ENCODE measurements at regions not wholly inside any gene's neighbourhood (a gene's known extent, or its start where the extent isn't known, plus 50 kb on each side); places are given as distances from the start of the nearest gene placed in this dataset.

- no peak for DNase-seq
- no peak for TF ChIP-seq CTCF (IDR thresholded peaks at IDR 0.05; ENCODE audit: low read depth, low read length)
- Histone ChIP-seq H3K36me3 (no peaks in the 10 kb centered on the region), H3K27me3 (no peaks in the 10 kb centered on the region), H3K4me3 (ENCODE audit: low read depth, low read length) (no peak overlapping the region), H3K9me3 (peaks cover 5% of the 10 kb centered on the region), H3K4me1 (no peaks in the 10 kb centered on the region; the same call in 1 of the 2 replicates)
These were observed 66.9 kb upstream of the ADRA2C start for GRCh38 chr4:3699261-3699660.

GRCh38 chr4:3697033-3697432 is 69.2 kb upstream of the ADRA2C start:
- TF ChIP-seq CTCF (IDR thresholded peaks at IDR 0.05; ENCODE audit: low read depth, low read length) = no peak
- no peak for DNase-seq
- no peaks in the 10 kb centered on the region for H3K27me3 ChIP-seq
- no peaks in the 10 kb centered on the region for H3K36me3 ChIP-seq
- H3K9me3 ChIP-seq = peaks cover 5% of the 10 kb centered on the region
- H3K4me1 ChIP-seq = no peaks in the 10 kb centered on the region
- no peak overlapping the region for H3K4me3 ChIP-seq (ENCODE audit: low read depth, low read length)

- H3K36me3 ChIP-seq = no peaks in the 10 kb centered on the region
- H3K27me3 ChIP-seq = no peaks in the 10 kb centered on the region
- no peaks in the 10 kb centered on the region for H3K4me1 ChIP-seq
- DNase-seq = peak; percentile 7
- no peaks in the 10 kb centered on the region for H3K9me3 ChIP-seq
- no peak for TF ChIP-seq CTCF (IDR thresholded peaks at IDR 0.05; ENCODE audit: low read depth, low read length)
- no peak overlapping the region for H3K4me3 ChIP-seq (ENCODE audit: low read depth, low read length)
These were observed 75.5 kb upstream of the ADRA2C start for GRCh38 chr4:3690551-3691152.

- TF ChIP-seq CTCF (IDR thresholded peaks at IDR 0.05; ENCODE audit: low read depth, low read length) = no peak
- peak; percentile 10 for DNase-seq
- Histone ChIP-seq H3K4me3 (ENCODE audit: low read depth, low read length) (no peak overlapping the region), H3K4me1 (no peaks in the 10 kb centered on the region), H3K36me3 (no peaks in the 10 kb centered on the region), H3K9me3 (no peaks in the 10 kb centered on the region), H3K27me3 (no peaks in the 10 kb centered on the region)
These were observed 76.3 kb upstream of the ADRA2C start for GRCh38 chr4:3689576-3690550.

GRCh38 chr4:3689006-3689405 is 77.2 kb upstream of the ADRA2C start:
- Histone ChIP-seq H3K36me3 (no peaks in the 10 kb centered on the region), H3K27me3 (no peaks in the 10 kb centered on the region), H3K4me3 (ENCODE audit: low read depth, low read length) (no peak overlapping the region), H3K4me1 (no peaks in the 10 kb centered on the region), H3K9me3 (no peaks in the 10 kb centered on the region)
- peak; percentile 2 for DNase-seq
- TF ChIP-seq CTCF (IDR thresholded peaks at IDR 0.05; ENCODE audit: low read depth, low read length) = no peak
